ENCODE measurements at regions not wholly inside any gene's neighbourhood (a gene's known extent, or its start where the extent isn't known, plus 50 kb on each side); places are given as distances from the start of the nearest gene placed in this dataset.

- Histone ChIP-seq H3K4me1 (no peaks in the 10 kb centered on the region), H3K27ac (no peak overlapping the region), H3K9me3 (no peaks in the 10 kb centered on the region), H3K27me3 (no peaks in the 10 kb centered on the region), H3K4me3 (no peak overlapping the region), H3K36me3 (ENCODE audit: low read depth, missing control alignments) (no peaks in the 10 kb centered on the region)
- no peak for DNase-seq
- TF ChIP-seq CTCF (IDR thresholded peaks at IDR 0.05) (no peak), POLR2A (IDR thresholded peaks at IDR 0.05) (no peak)
- intact Hi-C loops (cut with DNase I; ENCODE audit: low total_unique reads), result no loop called here
- 78 to 88% methylated on average over 5 of the region's 5 CpGs for WGBS, 2 donors
These were observed 231.7 kb downstream of the KCNC2 start for GRCh38 chr12:74977832-74978481.

GRCh38 chr12:74980510-74980909 is 229.1 kb downstream of the KCNC2 start:
- H3K36me3 ChIP-seq (ENCODE audit: low read depth, missing control alignments), result no peaks in the 10 kb centered on the region
- intact Hi-C loops (cut with DNase I; ENCODE audit: low total_unique reads), result no loop called here
- no peaks in the 10 kb centered on the region for H3K4me1 ChIP-seq
- 26 to 27% methylated on average over 4 of the region's 4 CpGs for WGBS, 2 donors
- TF ChIP-seq POLR2A (IDR thresholded peaks at IDR 0.05) (no peak), CTCF (IDR thresholded peaks at IDR 0.05) (no peak)
- no peaks in the 10 kb centered on the region for H3K9me3 ChIP-seq
- no peaks in the 10 kb centered on the region for H3K27me3 ChIP-seq
- no peak overlapping the region for H3K27ac ChIP-seq
- no peak overlapping the region for H3K4me3 ChIP-seq
- no peak for DNase-seq

GRCh38 chr12:74981541-74981940 is 228.1 kb downstream of the KCNC2 start:
- no peak for DNase-seq
- intact Hi-C loops (cut with DNase I; ENCODE audit: low total_unique reads), result no loop called here
- no peaks in the 10 kb centered on the region for H3K27me3 ChIP-seq
- H3K4me1 ChIP-seq, result no peaks in the 10 kb centered on the region
- TF ChIP-seq POLR2A (IDR thresholded peaks at IDR 0.05) (no peak), CTCF (IDR thresholded peaks at IDR 0.05) (no peak)
- H3K4me3 ChIP-seq, result no peak overlapping the region
- no peaks in the 10 kb centered on the region for H3K9me3 ChIP-seq
- no peaks in the 10 kb centered on the region for H3K36me3 ChIP-seq (ENCODE audit: low read depth, missing control alignments)
- 45 to 77% methylated on average over 1 of the region's 1 CpG for WGBS, 2 donors
- no peak overlapping the region for H3K27ac ChIP-seq

GRCh38 chr12:74983917-74984316 is 225.7 kb downstream of the KCNC2 start:
- H3K36me3 ChIP-seq (ENCODE audit: low read depth, missing control alignments), result no peaks in the 10 kb centered on the region
- no peak overlapping the region for H3K4me3 ChIP-seq
- WGBS, 2 donors, result 81 to 88% methylated on average over 3 of the region's 3 CpGs
- DNase-seq, result no peak
- H3K27ac ChIP-seq, result no peak overlapping the region
- no peaks in the 10 kb centered on the region for H3K27me3 ChIP-seq
- no peaks in the 10 kb centered on the region for H3K9me3 ChIP-seq
- intact Hi-C loops (cut with DNase I; ENCODE audit: low total_unique reads), result no loop called here
- H3K4me1 ChIP-seq, result no peaks in the 10 kb centered on the region
- no peak for TF ChIP-seq POLR2A (IDR thresholded peaks at IDR 0.05)
- TF ChIP-seq CTCF (IDR thresholded peaks at IDR 0.05), result no peak

- DNase-seq, result no peak
- H3K27ac ChIP-seq, result no peak overlapping the region
- WGBS, 2 donors, result 71 to 78% methylated on average over 3 to 4 of the region's 4 CpGs
- TF ChIP-seq CTCF (IDR thresholded peaks at IDR 0.05), result no peak
- no peak for TF ChIP-seq POLR2A (IDR thresholded peaks at IDR 0.05)
- intact Hi-C loops (cut with DNase I; ENCODE audit: low total_unique reads), result no loop called here
- H3K27me3 ChIP-seq, result no peaks in the 10 kb centered on the region
- no peaks in the 10 kb centered on the region for H3K4me1 ChIP-seq
- H3K9me3 ChIP-seq, result no peaks in the 10 kb centered on the region
- no peaks in the 10 kb centered on the region for H3K36me3 ChIP-seq (ENCODE audit: low read depth, missing control alignments)
- no peak overlapping the region for H3K4me3 ChIP-seq
These were observed 225.0 kb downstream of the KCNC2 start for GRCh38 chr12:74984631-74985030.

Measured in testis (tissue), 2 donors.